Breast epithelium (tissue), 4 donors: ENCODE measurements at regions not wholly inside any gene's neighbourhood (a gene's known extent, or its start where the extent isn't known, plus 50 kb on each side); places are given as distances from the start of the nearest gene placed in this dataset.
"Not testable (repeated sequence)": the region's sequence is repeated elsewhere in the genome, so short reads cannot be mapped to it uniquely, and the experiment has no call there.

Source experiments
- DNase-seq, 2 donors: peaks; one replicate each; pipeline ENCODE4 v3.0.0-alpha.2; 2019; ENCODE audit warnings: low spot score in 2 of 2
- H3K27ac ChIP-seq, 2 donors: fragments of 200-600 bp; sonication (generic) in 1 of 2; one replicate each; pipeline ENCODE4 v1.5.1; 2016 to 2019; ENCODE audit warnings: mild to moderate bottlenecking in 1 of 2
- H3K27me3 ChIP-seq, 2 donors: fragments of 200-600 bp; sonication (generic) in 1 of 2; one replicate each; pipeline versions ENCODE4 v1.5.1 to v1.6.0; 2017 to 2019; ENCODE audit warnings: control low read depth in 1 of 2, mild to moderate bottlenecking in 1 of 2
- H3K36me3 ChIP-seq: fragments of 200-600 bp; one replicate; pipeline ENCODE4 v1.5.1; 2019
- H3K4me1 ChIP-seq, 2 donors: fragments of 200-600 bp; sonication (generic); one replicate each; pipeline ENCODE4 v1.5.1; 2016 to 2019; ENCODE audit warnings: control low read depth in 1 of 2
- H3K4me3 ChIP-seq, 3 donors: fragments of 200-600 bp; sonication (generic); 1 replicate in 2 of 3; 2 replicates in 1 of 3; pipeline ENCODE4 v1.5.1; 2016 to 2019; ENCODE audit warnings: mild to moderate bottlenecking in 3 of 3, moderate library complexity in 2 of 3
- H3K9me3 ChIP-seq, 2 donors: fragments of 200-600 bp; sonication (generic) in 1 of 2; one replicate each; pipeline ENCODE4 v1.5.1; 2016 to 2019; ENCODE audit warnings: control low read depth in 1 of 2
- POLR2A ChIP-seq: fragments of 450-650 bp; IDR thresholded peaks from one replicate; pipeline ENCODE4 v1.6.1; 2016; ENCODE audit warnings: antibody characterized with exemption, mild to moderate bottlenecking, moderate library complexity
- POLR2AphosphoS5 ChIP-seq, 3 donors: sonication (generic); formaldehyde crosslinking; IDR thresholded peaks; one replicate each; pipeline ENCODE4 v1.6.1; 2017; ENCODE audit warnings: antibody characterized with exemption in 3 of 3
- intact Hi-C: fragments of 100-400 bp; cut with DNase I; formaldehyde crosslinking; loops from one replicate; pipeline ENCODE4 v1.15.1; 2023; ENCODE audit warnings: low total_unique reads
- TF ChIP-seq, protein P1 (sequence below), 3 donors: fragments of 450-650 bp; IDR thresholded peaks; one replicate each; pipeline ENCODE4 v1.5.1; 2016 to 2017; ENCODE audit warnings: antibody characterized with exemption in 3 of 3, mild to moderate bottlenecking in 3 of 3, moderate library complexity in 3 of 3

DNA sequence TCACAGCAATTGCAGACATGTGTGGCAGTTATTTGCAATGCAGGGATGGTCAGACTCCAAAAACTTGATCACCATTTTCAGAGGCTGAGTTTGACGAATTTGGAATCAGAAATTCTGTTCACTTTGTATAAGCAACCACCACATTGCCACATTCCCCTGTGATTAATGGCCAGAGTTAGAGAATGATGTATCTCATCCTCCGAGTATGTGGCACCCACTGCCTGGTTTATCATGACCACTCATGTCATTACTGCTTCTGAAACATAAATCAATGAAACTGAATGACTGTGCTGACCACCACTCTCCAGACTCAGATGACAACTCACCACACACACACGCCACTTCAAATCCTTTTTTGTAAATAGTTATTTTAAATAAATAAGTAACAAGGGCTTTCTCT, 66.6 kb upstream of the CACHD1 start:
- intact Hi-C loops, result no loop called here
- Histone ChIP-seq H3K9me3 (no peaks in the 10 kb centered on the region), H3K27ac (no peak overlapping the region), H3K36me3 (no peaks in the 10 kb centered on the region), H3K4me3 (no peak overlapping the region), H3K27me3 (no peaks in the 10 kb centered on the region), H3K4me1 (no peaks in the 10 kb centered on the region)
- no peak for TF ChIP-seq POLR2AphosphoS5 (IDR thresholded peaks at IDR 0.05)
- no peak for TF ChIP-seq POLR2A
- TF ChIP-seq, protein P1, sequence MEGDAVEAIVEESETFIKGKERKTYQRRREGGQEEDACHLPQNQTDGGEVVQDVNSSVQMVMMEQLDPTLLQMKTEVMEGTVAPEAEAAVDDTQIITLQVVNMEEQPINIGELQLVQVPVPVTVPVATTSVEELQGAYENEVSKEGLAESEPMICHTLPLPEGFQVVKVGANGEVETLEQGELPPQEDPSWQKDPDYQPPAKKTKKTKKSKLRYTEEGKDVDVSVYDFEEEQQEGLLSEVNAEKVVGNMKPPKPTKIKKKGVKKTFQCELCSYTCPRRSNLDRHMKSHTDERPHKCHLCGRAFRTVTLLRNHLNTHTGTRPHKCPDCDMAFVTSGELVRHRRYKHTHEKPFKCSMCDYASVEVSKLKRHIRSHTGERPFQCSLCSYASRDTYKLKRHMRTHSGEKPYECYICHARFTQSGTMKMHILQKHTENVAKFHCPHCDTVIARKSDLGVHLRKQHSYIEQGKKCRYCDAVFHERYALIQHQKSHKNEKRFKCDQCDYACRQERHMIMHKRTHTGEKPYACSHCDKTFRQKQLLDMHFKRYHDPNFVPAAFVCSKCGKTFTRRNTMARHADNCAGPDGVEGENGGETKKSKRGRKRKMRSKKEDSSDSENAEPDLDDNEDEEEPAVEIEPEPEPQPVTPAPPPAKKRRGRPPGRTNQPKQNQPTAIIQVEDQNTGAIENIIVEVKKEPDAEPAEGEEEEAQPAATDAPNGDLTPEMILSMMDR (IDR thresholded peaks at IDR 0.05), result no peak
- no peak for DNase-seq

DNA sequence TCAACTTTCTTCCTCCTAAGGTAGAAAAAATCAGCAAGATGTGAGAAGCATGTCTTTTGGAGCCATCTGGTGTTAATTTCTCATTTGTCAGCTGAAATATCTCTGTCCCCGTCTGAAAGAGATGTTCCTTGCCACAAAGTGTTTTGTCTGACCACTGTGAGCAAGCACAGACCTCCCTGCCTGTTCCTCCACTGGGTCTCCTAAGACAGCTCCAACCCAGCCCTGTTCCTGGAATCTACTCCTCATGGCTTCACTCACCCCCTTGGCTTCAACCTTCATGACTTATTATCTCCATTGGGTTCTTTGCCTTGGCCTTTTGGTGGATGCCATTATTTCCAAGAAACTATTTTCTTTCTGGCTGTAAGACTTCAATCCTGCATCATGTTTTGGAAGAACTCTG, 65.7 kb upstream of the CACHD1 start:
- Histone ChIP-seq H3K27me3 (no peaks in the 10 kb centered on the region), H3K4me3 (no peak overlapping the region), H3K4me1 (no peaks in the 10 kb centered on the region), H3K36me3 (no peaks in the 10 kb centered on the region), H3K27ac (no peak overlapping the region), H3K9me3 (no peaks in the 10 kb centered on the region)
- intact Hi-C loops, result no loop called here
- TF ChIP-seq, protein P1 (IDR thresholded peaks at IDR 0.05), result no peak
- no peak for TF ChIP-seq POLR2AphosphoS5 (IDR thresholded peaks at IDR 0.05)
- TF ChIP-seq POLR2A, result no peak
- DNase-seq, result no peak

DNA sequence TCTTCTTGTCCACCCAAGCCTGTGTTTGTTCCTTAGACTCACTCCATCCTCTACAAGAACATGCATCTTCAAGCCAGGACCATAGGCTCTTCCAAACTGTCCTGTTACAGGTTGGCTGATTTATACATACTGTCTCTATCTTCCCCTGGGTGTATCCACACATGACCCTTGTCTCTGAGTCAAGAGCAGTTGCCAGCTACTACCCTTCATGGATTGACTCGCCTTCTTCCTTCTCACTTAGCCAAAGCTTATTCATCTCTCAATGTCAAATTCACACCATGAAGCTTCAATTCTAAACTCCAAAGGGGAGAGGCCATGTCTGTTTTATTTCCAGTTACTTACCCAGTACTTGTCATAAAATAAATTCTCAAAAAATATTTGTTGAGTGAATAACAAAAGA, 64.1 kb upstream of the CACHD1 start:
- Histone ChIP-seq H3K9me3 (no peaks in the 10 kb centered on the region), H3K27me3 (no peaks in the 10 kb centered on the region), H3K27ac (no peak overlapping the region), H3K4me3 (no peak overlapping the region), H3K36me3 (no peaks in the 10 kb centered on the region), H3K4me1 (no peaks in the 10 kb centered on the region)
- intact Hi-C loops, result no loop called here
- no peak for DNase-seq
- no peak for TF ChIP-seq POLR2A
- no peak for TF ChIP-seq POLR2AphosphoS5 (IDR thresholded peaks at IDR 0.05)
- TF ChIP-seq, protein P1 (IDR thresholded peaks at IDR 0.05), result no peak

DNA sequence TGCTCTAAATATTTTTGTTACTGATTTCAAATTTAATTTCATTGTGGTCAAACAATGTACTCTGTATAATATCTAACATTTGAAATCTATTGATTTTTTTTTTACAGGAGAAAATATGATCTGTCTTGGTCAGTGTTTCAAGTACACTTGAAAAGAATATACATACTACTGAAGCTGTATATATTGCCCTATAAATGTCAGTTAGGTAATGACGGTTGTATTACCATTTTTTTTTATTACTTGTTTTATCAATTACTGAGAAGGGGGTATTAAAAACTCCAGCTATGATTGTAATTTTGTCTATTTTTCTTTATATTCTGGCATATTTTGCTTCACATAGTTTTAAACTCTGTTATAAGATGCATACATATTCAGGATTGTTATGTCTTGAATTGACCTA, 59.7 kb upstream of the CACHD1 start:
- no peaks in the 10 kb centered on the region for H3K4me1 ChIP-seq
- H3K4me3 ChIP-seq, result no peak overlapping the region
- intact Hi-C loops, result no loop called here
- H3K27ac ChIP-seq, result no peak overlapping the region
- no peak for DNase-seq
- TF ChIP-seq POLR2AphosphoS5 (IDR thresholded peaks at IDR 0.05) (no peak), POLR2A (no peak)
- no peaks in the 10 kb centered on the region for H3K27me3 ChIP-seq
- H3K36me3 ChIP-seq, result no peaks in the 10 kb centered on the region
- no peaks in the 10 kb centered on the region for H3K9me3 ChIP-seq

DNA sequence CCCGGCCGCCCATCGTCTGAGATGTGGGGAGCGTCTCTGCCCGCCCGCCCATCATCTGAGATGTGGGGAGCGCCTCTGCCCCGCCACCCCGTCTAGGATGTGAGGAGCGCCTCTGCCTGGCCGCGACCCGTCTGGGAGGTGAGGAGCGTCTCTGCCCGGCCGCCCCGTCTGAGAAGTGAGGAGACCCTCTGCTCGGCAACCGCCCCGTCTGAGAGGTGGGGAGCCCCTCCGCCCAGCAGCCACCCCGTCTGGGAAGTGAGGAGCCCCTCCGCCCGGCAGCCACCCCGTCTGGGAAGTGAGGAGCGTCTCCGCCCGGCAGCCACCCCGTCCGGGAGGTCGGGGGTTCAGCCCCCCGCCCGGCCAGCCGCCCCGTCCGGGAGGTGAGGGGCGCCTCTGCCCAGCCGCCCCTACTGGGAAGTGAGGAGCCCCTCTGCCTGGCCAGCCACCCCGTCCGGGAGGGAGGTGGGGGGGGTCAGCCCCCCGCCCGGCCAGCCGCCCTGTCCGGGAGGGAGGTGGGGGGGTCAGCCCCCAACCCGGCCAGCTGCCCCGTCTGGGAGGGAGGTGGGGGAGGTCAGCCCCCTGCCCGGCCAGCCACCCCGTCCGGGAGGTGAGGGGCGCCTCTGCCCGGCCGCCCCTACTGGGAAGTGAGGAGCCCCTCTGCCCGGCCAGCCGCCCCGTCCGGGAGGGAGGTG, 54.9 kb upstream of the CACHD1 start:
- intact Hi-C loops, DNase-seq, H3K36me3 ChIP-seq, H3K27me3 ChIP-seq, H3K4me1 ChIP-seq, H3K4me3 ChIP-seq, H3K9me3 ChIP-seq, H3K27ac ChIP-seq: not testable (repeated sequence)

DNA sequence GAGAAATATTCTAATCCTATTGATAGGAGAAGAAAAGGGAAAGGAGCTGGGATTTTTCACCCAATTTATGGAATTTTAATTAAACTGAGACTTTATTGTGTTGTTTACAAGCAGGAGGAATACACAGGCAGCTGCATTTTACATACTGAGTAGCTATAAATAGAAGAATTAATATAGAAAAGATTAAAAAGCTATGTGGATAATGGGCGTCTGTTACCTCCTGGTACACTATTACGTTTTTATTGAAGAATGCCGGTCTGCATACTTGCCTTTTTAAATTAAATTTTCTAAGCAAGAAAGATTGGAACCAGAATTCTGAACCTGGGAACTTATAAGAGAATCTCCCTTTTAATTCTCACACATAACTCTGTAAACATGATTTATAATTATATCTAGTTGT, 52.1 kb upstream of the CACHD1 start:
- Histone ChIP-seq H3K36me3 (no peaks in the 10 kb centered on the region), H3K27me3 (no peaks in the 10 kb centered on the region), H3K27ac (no peak overlapping the region), H3K4me1 (no peaks in the 10 kb centered on the region), H3K9me3 (no peaks in the 10 kb centered on the region), H3K4me3 (no peak overlapping the region)
- intact Hi-C loops, result no loop called here
- DNase-seq, result no peak
- TF ChIP-seq, protein P1 (IDR thresholded peaks at IDR 0.05), result no peak
- TF ChIP-seq POLR2A (no peak), POLR2AphosphoS5 (IDR thresholded peaks at IDR 0.05) (no peak)
